ENCODE measurements at regions not wholly inside any gene's neighbourhood (a gene's known extent, or its start where the extent isn't known, plus 50 kb on each side); places are given as distances from the start of the nearest gene placed in this dataset.
"Not testable (repeated sequence)": the region's sequence is repeated elsewhere in the genome, so short reads cannot be mapped to it uniquely, and the experiment has no call there.

GRCh38 chr1:25171013-25171412 lies 61.3 kb downstream of the SYF2 start:
- DNase-seq (ENCODE audit: low spot score): not testable (repeated sequence)

- DNase-seq (ENCODE audit: low spot score): no peak
Measured at GRCh38 chr1:25170439-25170838, 61.9 kb downstream of the SYF2 start.

GRCh38 chr1:25169610-25170009 lies 62.7 kb downstream of the SYF2 start:
- no peak for DNase-seq (ENCODE audit: low spot score)

GRCh38 chr1:25169168-25169567 lies 63.1 kb downstream of the SYF2 start:
- DNase-seq (ENCODE audit: low spot score): no peak

GRCh38 chr1:25168193-25169071 lies 63.9 kb downstream of the SYF2 start:
- DNase-seq (ENCODE audit: low spot score): no peak

- peak; percentile 95 for DNase-seq (ENCODE audit: low spot score)
Measured at GRCh38 chr1:25167269-25168192, 64.8 kb downstream of the SYF2 start.

- no peak for DNase-seq (ENCODE audit: low spot score)
Measured at GRCh38 chr1:25166847-25167246, 65.5 kb downstream of the SYF2 start.

GRCh38 chr1:25163986-25164385 lies 68.3 kb downstream of the SYF2 start:
- DNase-seq (ENCODE audit: low spot score): no peak

GRCh38 chr1:25161981-25162380 lies 70.3 kb downstream of the SYF2 start:
- DNase-seq (ENCODE audit: low spot score): peak; percentile 48

GRCh38 chr1:25157846-25158245 lies 74.5 kb downstream of the SYF2 start:
- DNase-seq (ENCODE audit: low spot score): no peak

GRCh38 chr1:25150985-25151495 lies 81.3 kb downstream of the SYF2 start:
- DNase-seq (ENCODE audit: low spot score): no peak

GRCh38 chr1:25148673-25149300 lies 83.5 kb downstream of the SYF2 start:
- DNase-seq (ENCODE audit: low spot score): peak; percentile 17

- no peak for DNase-seq (ENCODE audit: low spot score)
Measured at GRCh38 chr1:25146451-25146855, 85.8 kb downstream of the SYF2 start.

GRCh38 chr1:25145775-25146393 lies 86.4 kb downstream of the SYF2 start:
- DNase-seq (ENCODE audit: low spot score): no peak

- DNase-seq (ENCODE audit: low spot score): no peak
Measured at GRCh38 chr1:25140073-25140797, 92.1 kb downstream of the SYF2 start.

- DNase-seq (ENCODE audit: low spot score): no peak
Measured at GRCh38 chr1:25137521-25138395, 94.5 kb downstream of the SYF2 start.

GRCh38 chr1:25137106-25137505 lies 95.2 kb downstream of the SYF2 start:
- DNase-seq (ENCODE audit: low spot score): no peak

GRCh38 chr1:25135909-25136308 lies 96.4 kb downstream of the SYF2 start:
- DNase-seq (ENCODE audit: low spot score): no peak

- no peak for DNase-seq (ENCODE audit: low spot score)
Measured at GRCh38 chr1:25134801-25135461, 97.4 kb downstream of the SYF2 start.
